Liver (tissue), 3 donors: ENCODE measurements at regions not wholly inside any gene's neighbourhood (a gene's known extent, or its start where the extent isn't known, plus 50 kb on each side); places are given as distances from the start of the nearest gene placed in this dataset.
"Not testable (repeated sequence)": the region's sequence is repeated elsewhere in the genome, so short reads cannot be mapped to it uniquely, and the experiment has no call there.

Experiments used
- EGR1 ChIP-seq, 2 donors: IDR thresholded peaks; 2 replicates each; pipeline ENCODE4 v1.6.1; 2016 to 2018; ENCODE audit warnings: antibody characterized with exemption in 2 of 2, low read depth in 2 of 2
- FOXA1 ChIP-seq: IDR thresholded peaks from 2 replicates; pipeline ENCODE4 v1.6.1; 2016; ENCODE audit warnings: antibody characterized with exemption
- GABPA ChIP-seq, 2 donors: IDR thresholded peaks in 1 of 2; conservative IDR thresholded peaks in 1 of 2; 2 replicates each; pipeline ENCODE4 v1.6.1; 2016; ENCODE audit warnings: antibody characterized with exemption in 2 of 2, mild to moderate bottlenecking in 1 of 2, moderate library complexity in 1 of 2
- NR2F2 ChIP-seq: IDR thresholded peaks from 2 replicates; pipeline ENCODE4 v1.6.1; 2016; ENCODE audit warnings: antibody characterized with exemption
- RAD21 ChIP-seq, 2 donors: IDR thresholded peaks; 2 replicates each; pipeline ENCODE4 v1.6.1; 2016; ENCODE audit warnings: antibody characterized with exemption in 2 of 2, mild to moderate bottlenecking in 2 of 2
- TAF1 ChIP-seq: conservative IDR thresholded peaks from 2 replicates; pipeline ENCODE4 v1.6.1; 2016; ENCODE audit warnings: antibody characterized with exemption, mild to moderate bottlenecking
- TF ChIP-seq, protein P1 (sequence below): fragments of 150-350 bp; IDR thresholded peaks from 2 replicates; pipeline ENCODE4 v1.5.1; 2017; ENCODE audit warnings: improper control_type of control experiment, low read depth, low read length; ENCODE audit not compliant: missing input control
- TF ChIP-seq, protein P2 (sequence below): IDR thresholded peaks from 2 replicates; pipeline ENCODE4 v1.6.1; 2016; ENCODE audit warnings: antibody characterized with exemption
- donor health status: healthy.
- donor health status: healthy.

DNA sequence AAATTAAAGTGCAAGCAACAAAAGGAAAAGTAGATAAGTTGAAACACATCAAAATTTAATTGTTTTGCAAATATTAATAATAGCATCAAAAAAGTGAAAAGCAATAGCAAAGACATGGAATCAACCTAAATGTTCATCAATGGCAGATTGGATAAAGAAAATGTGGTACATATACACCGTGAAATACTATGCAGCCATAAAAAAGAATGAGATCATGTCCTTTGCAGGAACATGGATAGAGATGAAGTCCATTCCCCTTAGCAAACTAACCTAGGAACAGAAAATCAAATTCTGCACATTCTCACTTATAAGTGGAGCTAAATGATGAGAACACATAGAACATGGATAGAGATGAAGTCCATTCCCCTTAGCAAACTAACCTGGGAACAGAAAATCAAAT is 67.2 kb upstream of the SMAD3 start:
- TF ChIP-seq, protein P1, sequence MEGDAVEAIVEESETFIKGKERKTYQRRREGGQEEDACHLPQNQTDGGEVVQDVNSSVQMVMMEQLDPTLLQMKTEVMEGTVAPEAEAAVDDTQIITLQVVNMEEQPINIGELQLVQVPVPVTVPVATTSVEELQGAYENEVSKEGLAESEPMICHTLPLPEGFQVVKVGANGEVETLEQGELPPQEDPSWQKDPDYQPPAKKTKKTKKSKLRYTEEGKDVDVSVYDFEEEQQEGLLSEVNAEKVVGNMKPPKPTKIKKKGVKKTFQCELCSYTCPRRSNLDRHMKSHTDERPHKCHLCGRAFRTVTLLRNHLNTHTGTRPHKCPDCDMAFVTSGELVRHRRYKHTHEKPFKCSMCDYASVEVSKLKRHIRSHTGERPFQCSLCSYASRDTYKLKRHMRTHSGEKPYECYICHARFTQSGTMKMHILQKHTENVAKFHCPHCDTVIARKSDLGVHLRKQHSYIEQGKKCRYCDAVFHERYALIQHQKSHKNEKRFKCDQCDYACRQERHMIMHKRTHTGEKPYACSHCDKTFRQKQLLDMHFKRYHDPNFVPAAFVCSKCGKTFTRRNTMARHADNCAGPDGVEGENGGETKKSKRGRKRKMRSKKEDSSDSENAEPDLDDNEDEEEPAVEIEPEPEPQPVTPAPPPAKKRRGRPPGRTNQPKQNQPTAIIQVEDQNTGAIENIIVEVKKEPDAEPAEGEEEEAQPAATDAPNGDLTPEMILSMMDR = not testable (repeated sequence)
- not testable (repeated sequence) for TF ChIP-seq FOXA1; GABPA (IDR thresholded peaks at IDR 0.05 in 1 of 2, conservative IDR thresholded peaks at IDR 0.05 in 1 of 2); TAF1; EGR1 (IDR thresholded peaks at IDR 0.05; ENCODE audit: low read depth in 2 of 2); NR2F2; RAD21 (IDR thresholded peaks at IDR 0.05)
- TF ChIP-seq, protein P2, sequence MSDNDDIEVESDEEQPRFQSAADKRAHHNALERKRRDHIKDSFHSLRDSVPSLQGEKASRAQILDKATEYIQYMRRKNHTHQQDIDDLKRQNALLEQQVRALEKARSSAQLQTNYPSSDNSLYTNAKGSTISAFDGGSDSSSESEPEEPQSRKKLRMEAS = not testable (repeated sequence)
